ENCODE measurements at regions not wholly inside any gene's neighbourhood (a gene's known extent, or its start where the extent isn't known, plus 50 kb on each side); places are given as distances from the start of the nearest gene placed in this dataset.

- TF ChIP-seq GLIS3 (CRISPR knock-in tag; IDR thresholded peaks at IDR 0.05): no peak
- no peak for TF ChIP-seq ZFP30 (CRISPR knock-in tag; IDR thresholded peaks at IDR 0.05)
- no peak for TF ChIP-seq POU6F1 (CRISPR knock-in tag; IDR thresholded peaks at IDR 0.05; ENCODE audit: borderline replicate concordance, low read depth)
These were observed 286.2 kb upstream of the SGK1 start (continued) for GRCh38 chr6:134604014-134604676.

- no peak for ATAC-seq
- TF ChIP-seq ZNF70 (CRISPR knock-in tag; IDR thresholded peaks at IDR 0.05): no peak
- no peak for TF ChIP-seq TOX (CRISPR knock-in tag; IDR thresholded peaks at IDR 0.05; ENCODE audit: borderline replicate concordance)
- TF ChIP-seq PPARA (CRISPR knock-in tag; IDR thresholded peaks at IDR 0.05; ENCODE audit: borderline replicate concordance): no peak
- TF ChIP-seq ESRRG (CRISPR knock-in tag; IDR thresholded peaks at IDR 0.05): no peak
These were observed 285.6 kb upstream of the SGK1 start for GRCh38 chr6:134603561-134603960.

DNA sequence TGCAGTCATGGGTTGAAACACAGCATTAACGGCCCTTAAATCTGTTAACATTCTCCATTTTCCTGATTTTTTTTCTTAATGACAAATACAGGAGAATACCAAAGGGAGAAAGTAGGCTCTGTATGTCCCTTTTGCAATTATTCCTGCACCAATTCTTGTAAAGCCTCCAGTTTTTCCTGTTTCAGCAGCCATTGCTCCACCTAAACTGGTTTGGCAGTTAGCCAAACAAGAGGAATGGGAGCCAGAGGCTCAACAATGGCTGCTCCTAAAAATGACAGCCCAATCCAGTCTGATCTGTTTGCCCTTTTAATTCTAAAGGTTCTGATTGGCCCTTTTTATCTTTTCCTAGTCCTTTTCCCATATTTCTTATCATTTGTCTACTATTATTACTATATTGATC lies 284.2 kb upstream of the SGK1 start:
- ATAC-seq: no peak
- TF ChIP-seq TSHZ2 (CRISPR knock-in tag; IDR thresholded peaks at IDR 0.05): no peak

- ATAC-seq: no peak
- no peak for TF ChIP-seq TOX (CRISPR knock-in tag; IDR thresholded peaks at IDR 0.05; ENCODE audit: borderline replicate concordance)
- no peak for TF ChIP-seq CREB5 (CRISPR knock-in tag; IDR thresholded peaks at IDR 0.05; ENCODE audit: low read depth)
- no peak for TF ChIP-seq ZFP30 (CRISPR knock-in tag; IDR thresholded peaks at IDR 0.05)
- TF ChIP-seq PATZ1 (CRISPR knock-in tag; IDR thresholded peaks at IDR 0.05; ENCODE audit: borderline replicate concordance): no peak
- no peak for TF ChIP-seq ZC3H10 (CRISPR knock-in tag; IDR thresholded peaks at IDR 0.05)
- TF ChIP-seq ISL1 (CRISPR knock-in tag; IDR thresholded peaks at IDR 0.05): no peak
- TF ChIP-seq RARB (CRISPR knock-in tag; IDR thresholded peaks at IDR 0.05): no peak
- no peak for TF ChIP-seq CSRNP3 (CRISPR knock-in tag; IDR thresholded peaks at IDR 0.05)
- no peak for TF ChIP-seq GLIS3 (CRISPR knock-in tag; IDR thresholded peaks at IDR 0.05)
- TF ChIP-seq ARNTL (CRISPR knock-in tag; IDR thresholded peaks at IDR 0.05; ENCODE audit: borderline replicate concordance, low read depth): no peak
- TF ChIP-seq ZNF70 (CRISPR knock-in tag; IDR thresholded peaks at IDR 0.05): no peak
These were observed 282.8 kb upstream of the SGK1 start for GRCh38 chr6:134600671-134601070.

- ATAC-seq: no peak
- TF ChIP-seq PATZ1 (CRISPR knock-in tag; IDR thresholded peaks at IDR 0.05; ENCODE audit: borderline replicate concordance) (no peak), POU6F1 (CRISPR knock-in tag; IDR thresholded peaks at IDR 0.05; ENCODE audit: borderline replicate concordance, low read depth) (no peak), ESRRG (CRISPR knock-in tag; IDR thresholded peaks at IDR 0.05) (no peak), BACH2 (CRISPR knock-in tag; IDR thresholded peaks at IDR 0.05; ENCODE audit: borderline replicate concordance) (no peak), ISL1 (CRISPR knock-in tag; IDR thresholded peaks at IDR 0.05) (no peak), TSHZ2 (CRISPR knock-in tag; IDR thresholded peaks at IDR 0.05) (no peak), ZFP30 (CRISPR knock-in tag; IDR thresholded peaks at IDR 0.05) (no peak), CSDC2 (CRISPR knock-in tag; IDR thresholded peaks at IDR 0.05) (no peak)
These were observed 281.2 kb upstream of the SGK1 start for GRCh38 chr6:134599079-134599478.

All from SK-N-SH treated with all-trans-retinoic acid at 6 μM for 48 hours (cell line).